ENCODE measurements at regions not wholly inside any gene's neighbourhood (a gene's known extent, or its start where the extent isn't known, plus 50 kb on each side); places are given as distances from the start of the nearest gene placed in this dataset.

DNA sequence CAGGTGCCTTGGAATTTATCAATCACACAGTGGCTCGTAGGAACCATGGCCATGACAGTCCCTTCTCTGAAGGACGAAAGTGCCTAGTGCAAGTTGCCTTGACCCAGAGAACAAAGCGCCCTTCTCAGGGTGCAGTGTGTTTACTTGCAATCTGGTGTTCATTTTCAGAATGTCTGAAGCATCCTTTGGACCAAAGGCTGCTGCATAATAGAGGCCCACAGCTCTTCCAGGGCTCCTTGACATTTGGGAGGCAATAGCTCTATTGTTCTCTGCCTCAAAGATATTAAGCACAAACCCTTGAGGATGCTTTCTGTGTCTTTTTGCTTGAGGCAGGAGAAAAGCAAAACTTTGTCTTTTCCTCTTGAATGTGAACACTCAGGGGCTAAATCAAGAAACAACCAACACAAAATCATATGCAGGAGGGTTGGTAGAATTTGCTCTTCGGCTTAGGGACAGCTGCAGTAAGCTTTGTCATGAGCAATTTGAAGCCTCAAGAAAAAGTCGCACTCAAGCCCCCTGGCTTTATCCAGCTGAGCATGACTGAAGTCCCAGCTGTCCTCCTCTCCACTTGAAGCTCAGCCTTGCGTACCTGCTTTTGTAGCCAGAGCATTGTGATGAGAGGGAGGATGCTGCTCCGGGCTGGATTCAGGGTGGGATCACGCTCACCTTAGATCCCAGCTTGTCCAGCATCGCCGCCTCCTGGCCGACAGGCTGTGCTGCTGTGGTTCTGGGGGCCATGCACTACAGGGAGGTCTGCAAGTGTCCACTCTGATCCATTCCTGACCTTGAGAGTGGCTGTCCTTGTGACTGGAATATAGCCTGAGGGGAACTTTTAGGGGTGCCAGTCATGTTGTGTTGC is 495.4 kb downstream of the CDH26 start:
- no peak for DNase-seq

- no peak for DNase-seq
Observed at GRCh38 chr20:60454491-60454890, 496.3 kb downstream of the CDH26 start.

GRCh38 chr20:60455272-60455671 is 497.0 kb downstream of the CDH26 start:
- DNase-seq, result no peak

DNA sequence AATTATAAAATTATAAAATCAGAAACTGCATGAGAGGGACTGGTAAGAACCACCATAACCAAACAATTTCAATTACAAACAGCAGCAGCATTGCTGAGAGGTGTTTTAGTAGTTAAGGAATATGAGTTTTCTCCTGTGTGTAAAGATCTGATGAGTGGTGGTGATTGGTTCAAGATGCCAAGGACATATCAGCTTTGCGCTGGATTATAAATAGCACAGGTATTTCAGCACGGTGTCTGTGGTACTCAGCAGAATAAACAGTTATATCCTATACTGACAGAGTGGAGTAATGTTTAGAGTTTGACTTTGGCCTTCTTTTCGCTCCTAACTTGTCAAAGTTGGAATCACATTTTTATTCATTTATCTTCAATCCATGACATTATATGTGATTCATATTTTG is 501.0 kb downstream of the CDH26 start:
- no peak for DNase-seq

- DNase-seq, result no peak
Observed at GRCh38 chr20:60461993-60462392, 503.8 kb downstream of the CDH26 start.

DNA sequence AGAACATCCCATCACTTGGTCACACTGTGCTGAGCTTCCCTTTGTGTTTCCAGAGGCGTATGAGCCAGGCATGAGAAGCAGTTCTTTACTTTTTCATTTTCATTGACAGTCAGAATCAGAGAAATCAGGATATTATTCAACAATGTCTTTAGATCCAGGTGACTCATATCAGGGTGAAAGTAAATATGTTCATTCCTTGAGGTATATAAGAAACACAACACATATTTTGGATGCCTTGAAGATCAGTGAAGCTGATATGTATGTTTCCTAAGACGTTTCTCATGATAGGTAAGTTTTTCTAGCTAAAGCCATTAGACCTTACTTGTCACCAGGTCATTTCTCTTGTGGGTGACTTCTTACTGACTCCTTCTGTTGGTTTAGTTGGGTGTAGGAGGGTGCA is 505.6 kb downstream of the CDH26 start:
- no peak for DNase-seq

GRCh38 chr20:60465439-60465838 is 507.2 kb downstream of the CDH26 start:
- no peak for DNase-seq

GRCh38 chr20:60465993-60466686 is 507.9 kb downstream of the CDH26 start:
- no peak for DNase-seq

DNA sequence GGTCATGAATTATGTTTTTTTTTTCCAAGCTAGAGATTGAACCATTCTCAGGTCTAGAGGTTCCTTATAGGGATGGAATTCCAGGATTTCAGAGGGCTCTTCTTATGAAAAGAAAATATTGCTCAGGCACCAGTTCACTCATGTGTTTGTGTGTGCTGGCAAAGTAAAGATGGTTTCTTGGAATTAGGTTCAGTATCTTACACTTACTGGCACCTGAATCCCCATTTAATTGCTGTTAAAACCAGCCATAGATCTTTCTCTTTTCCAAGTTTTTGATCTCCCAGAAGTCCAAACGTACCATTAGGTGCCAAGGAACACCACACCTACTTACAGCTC is 508.4 kb downstream of the CDH26 start:
- DNase-seq, result no peak

DNA sequence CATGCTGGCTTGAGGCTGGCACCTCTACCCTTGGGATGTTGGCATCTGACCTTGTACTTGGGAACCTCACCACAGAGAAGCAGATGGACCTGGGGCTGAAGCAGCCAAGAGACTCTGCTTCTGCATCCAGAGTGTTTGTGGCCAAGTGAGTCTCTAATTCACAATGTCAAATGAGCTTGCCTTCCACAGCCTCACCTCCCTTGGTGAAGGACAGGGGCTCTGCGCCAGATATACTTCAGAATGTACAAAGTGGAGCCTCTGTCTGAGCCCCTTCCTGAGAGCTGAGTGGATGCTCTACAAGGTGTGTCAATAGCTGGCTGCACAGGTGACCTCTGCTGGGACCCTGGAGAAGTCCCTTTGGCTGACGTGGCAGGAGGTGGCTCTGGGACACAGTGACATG is 508.9 kb downstream of the CDH26 start:
- DNase-seq, result no peak

- no peak for DNase-seq
Observed at GRCh38 chr20:60467771-60468170, 509.5 kb downstream of the CDH26 start.

DNA sequence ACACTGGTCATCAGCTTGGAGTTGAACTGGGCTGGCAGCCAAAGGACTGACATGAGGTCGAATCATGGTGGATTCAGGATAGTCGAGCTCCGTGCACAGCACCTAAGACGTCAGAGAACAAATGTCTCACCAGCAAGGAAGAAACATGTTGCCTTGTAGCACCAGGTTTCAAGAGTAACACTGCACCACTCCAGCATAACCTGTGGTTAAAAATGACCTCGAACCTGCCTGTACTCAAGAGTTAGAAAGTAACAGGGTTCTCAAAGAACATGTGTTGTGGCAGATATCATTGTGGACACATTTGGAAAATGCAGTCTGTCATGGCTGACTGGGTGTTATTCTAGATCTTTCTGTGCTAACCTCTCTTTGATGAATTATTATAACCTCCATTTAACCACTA is 511.6 kb downstream of the CDH26 start:
- DNase-seq, result no peak

DNA sequence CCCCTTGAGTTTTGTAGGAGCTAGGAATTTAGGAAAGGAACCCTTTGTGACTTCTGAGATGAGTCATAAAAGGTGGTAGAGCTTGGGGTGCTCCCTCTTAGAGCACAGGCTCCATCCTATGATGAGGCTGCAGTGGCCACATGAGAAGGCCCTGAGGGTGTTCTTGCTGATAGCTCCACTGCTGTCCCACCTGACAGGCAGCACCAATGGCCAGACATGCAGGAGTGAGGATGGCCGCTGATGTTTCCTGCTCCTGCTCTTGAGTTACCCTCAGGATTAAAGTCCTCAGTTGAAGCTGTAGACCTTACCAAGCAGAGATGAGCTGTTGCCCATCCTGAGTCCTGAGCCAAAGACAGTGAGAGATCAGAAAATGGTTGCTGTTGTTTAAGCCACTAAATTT is 512.1 kb downstream of the CDH26 start:
- DNase-seq, result no peak

DNA sequence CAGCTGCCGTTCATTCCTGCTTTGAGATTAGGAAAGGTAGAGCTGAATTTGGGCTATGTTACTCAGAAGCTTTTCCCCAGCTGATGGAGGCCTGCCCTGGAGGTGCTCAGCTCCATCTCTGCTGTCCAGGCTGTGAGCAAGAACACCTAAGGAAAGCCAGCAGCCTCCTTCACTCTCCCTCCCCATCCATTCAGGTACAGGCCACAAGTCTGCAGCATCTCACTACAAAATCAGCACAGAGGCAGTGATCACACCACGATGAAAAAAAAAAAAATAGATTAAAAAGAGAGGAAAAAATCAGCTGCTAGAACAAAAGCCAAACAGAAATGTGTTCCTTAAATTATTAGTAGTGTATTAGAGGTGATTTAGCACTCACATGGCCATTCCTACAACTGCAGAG is 515.0 kb downstream of the CDH26 start:
- no peak for DNase-seq

- DNase-seq, result no peak
Observed at GRCh38 chr20:60474385-60474910, 516.2 kb downstream of the CDH26 start.

DNA sequence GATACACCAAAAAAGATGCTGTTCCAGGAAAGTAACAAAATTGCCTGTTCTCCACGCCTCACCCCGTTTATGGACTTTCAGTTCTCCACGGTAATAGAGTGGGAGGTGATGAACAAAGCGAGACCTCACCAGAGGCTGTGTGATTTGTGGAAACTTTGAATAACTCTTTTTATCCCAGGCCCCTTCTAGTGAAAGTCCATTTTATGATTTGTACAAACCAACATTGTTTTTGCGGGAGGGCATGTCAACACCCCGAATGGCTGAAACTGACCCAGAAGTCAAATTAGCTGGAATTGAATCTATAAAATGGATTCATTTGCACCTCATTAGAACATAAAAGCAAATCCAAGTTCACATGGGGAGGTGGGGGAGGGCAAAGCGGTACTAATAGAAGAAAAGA is 517.8 kb downstream of the CDH26 start:
- no peak for DNase-seq

GRCh38 chr20:60477958-60478357 is 519.7 kb downstream of the CDH26 start:
- no peak for DNase-seq

DNA sequence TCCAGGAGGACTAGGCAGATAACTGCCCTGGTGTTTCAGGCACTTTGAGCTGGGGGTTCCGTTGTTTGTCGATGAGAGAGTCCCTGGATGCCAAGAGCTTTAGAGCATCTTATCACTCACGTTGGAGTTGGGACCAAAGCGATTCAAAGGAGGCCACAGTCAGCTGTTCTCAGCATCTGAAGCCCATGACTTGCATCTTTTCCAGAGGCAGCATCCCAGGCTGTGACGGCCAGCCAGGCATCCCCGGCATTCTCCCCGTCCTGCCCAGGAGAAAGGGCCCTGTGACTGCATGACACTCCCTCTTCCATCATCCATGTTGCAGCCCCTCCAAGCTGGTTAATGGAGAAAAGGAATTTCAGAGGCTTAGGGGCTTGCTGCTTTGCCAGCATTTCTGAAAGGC is 520.3 kb downstream of the CDH26 start:
- no peak for DNase-seq

- no peak for DNase-seq
Observed at GRCh38 chr20:60480950-60481742, 522.9 kb downstream of the CDH26 start.

DNA sequence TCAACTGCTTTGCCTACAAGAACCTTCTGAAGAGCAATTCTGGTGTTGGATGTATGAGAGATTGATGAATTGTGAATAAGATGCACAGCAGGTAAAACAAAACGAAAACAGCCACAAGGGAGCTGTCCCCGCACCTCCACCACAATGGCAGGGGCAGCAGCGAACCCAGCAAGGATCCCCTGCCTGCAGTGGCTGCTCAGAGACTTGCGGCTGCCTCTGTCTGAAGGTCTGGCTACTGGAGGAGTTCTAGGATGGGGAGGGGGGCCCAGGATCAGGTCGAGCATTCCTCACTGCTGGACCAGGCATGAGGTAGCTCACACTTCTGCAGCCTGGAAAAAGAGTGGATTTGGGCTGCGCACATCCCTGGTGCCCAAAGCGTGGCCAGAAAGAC is 523.5 kb downstream of the CDH26 start:
- no peak for DNase-seq

DNA sequence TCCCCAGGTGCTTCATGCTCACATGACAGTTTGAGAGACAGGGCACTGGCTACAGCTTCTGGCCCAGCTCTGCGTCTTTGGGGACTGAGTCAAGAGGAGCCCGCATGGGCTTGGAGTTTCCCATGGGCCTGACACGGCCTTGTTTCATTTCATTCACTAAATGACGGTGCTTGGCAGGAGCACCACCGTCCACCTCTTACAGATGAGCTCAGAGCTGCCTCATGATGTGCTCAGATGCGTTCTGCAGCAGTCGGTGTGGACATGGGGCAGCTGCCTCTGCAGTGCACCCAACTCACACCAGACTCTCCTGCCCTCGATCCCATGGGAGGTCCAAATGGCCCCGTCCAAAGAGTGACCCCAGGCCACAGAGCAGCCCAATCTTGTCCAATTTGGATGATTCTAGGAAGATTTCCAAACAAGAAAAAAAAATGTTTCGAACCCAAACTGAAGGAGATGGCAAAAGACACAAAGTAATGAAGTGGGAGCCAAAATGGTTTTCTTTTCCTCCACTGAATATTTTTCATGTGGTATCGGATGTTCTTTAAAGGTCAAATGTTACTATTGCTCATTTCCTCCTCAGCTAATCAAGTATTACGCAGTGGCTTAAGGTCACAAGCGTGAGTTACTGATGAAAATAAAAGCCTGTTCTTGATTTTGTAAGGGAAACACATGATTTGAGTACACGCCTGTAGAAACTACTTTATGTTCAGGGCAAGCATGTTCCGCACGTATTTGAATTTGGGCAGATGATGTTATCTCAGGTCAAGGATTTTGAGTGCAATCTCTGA is 524.2 kb downstream of the CDH26 start:
- no peak for DNase-seq

- DNase-seq, result no peak
Observed at GRCh38 chr20:60483371-60483770, 525.1 kb downstream of the CDH26 start.

- DNase-seq, result no peak
Observed at GRCh38 chr20:60484316-60484715, 526.1 kb downstream of the CDH26 start.

Measured in activated CD4-positive, alpha-beta T cell treated with anti-CD3 and anti-CD28 coated beads for 1 hour (primary cell).